HL-60 (cell line): ENCODE measurements at regions not wholly inside any gene's neighbourhood (a gene's known extent, or its start where the extent isn't known, plus 50 kb on each side); places are given as distances from the start of the nearest gene placed in this dataset.

Experiments used
- DNase-seq, 2 experiments: peaks; one replicate each; pipeline ENCODE4 v3.0.0-alpha.2; 2010 to 2020; ENCODE audit warnings: low read depth in 1 of 2, low spot score in 1 of 2
- H3K27ac ChIP-seq: fragments of 250-450 bp; sonication (Bioruptor Pico); replicated peaks from 2 replicates; pipeline ENCODE4 v1.5.1; 2020; ENCODE audit warnings: mild to moderate bottlenecking, moderate library complexity
- H3K27me3 ChIP-seq: fragments of 250-450 bp; sonication (Bioruptor Pico); 2 replicates; pipeline ENCODE4 v1.5.1; 2021; ENCODE audit warnings: mild to moderate bottlenecking, moderate library complexity; ENCODE audit not compliant: insufficient read depth, poor library complexity, severe bottlenecking
- H3K4me3 ChIP-seq: replicated peaks from 2 replicates; pipeline ENCODE4 v1.5.1; 2011; ENCODE audit warnings: mild to moderate bottlenecking, control low read depth, low read length; ENCODE audit not compliant: insufficient read depth
- CTCF ChIP-seq: IDR thresholded peaks from one replicate; pipeline ENCODE4 v1.5.1; 2011; ENCODE audit warnings: low read length, control low read depth, inconsistent platforms; ENCODE audit not compliant: insufficient read depth
- GABPA ChIP-seq: IDR thresholded peaks from 2 replicates; pipeline ENCODE4 v1.6.1; 2012; ENCODE audit warnings: low read depth
- POLR2AphosphoS5 ChIP-seq: IDR thresholded peaks from 2 replicates; pipeline ENCODE4 v1.6.1; 2012; ENCODE audit warnings: low read depth
- REST ChIP-seq: IDR thresholded peaks from 2 replicates; pipeline ENCODE4 v1.6.1; 2012; ENCODE audit warnings: low read depth; ENCODE audit not compliant: insufficient replicate concordance
- SPI1 ChIP-seq: IDR thresholded peaks from 2 replicates; pipeline ENCODE4 v1.6.1; 2012; ENCODE audit warnings: low read depth, mild to moderate bottlenecking, borderline replicate concordance

GRCh38 chr13:44231786-44232516 lies 141.7 kb upstream of the SERP2 start:
- no peak for TF ChIP-seq GABPA
- no peak for TF ChIP-seq REST
- TF ChIP-seq SPI1 = no peak
- no peak for TF ChIP-seq CTCF
- no peak for TF ChIP-seq POLR2AphosphoS5
- Histone ChIP-seq H3K4me3 (no peak overlapping the region), H3K27ac (no peak overlapping the region), H3K27me3 (peaks cover 3% of the 10 kb centered on the region)
- DNase-seq = no peak

GRCh38 chr13:44232774-44233173 lies 140.8 kb upstream of the SERP2 start:
- DNase-seq = no peak
- H3K27me3 ChIP-seq = peaks cover 3% of the 10 kb centered on the region
- no peak overlapping the region for H3K27ac ChIP-seq
- no peak for TF ChIP-seq REST
- TF ChIP-seq POLR2AphosphoS5 = no peak
- TF ChIP-seq CTCF = no peak
- no peak for TF ChIP-seq GABPA
- no peak for TF ChIP-seq SPI1
- H3K4me3 ChIP-seq = no peak overlapping the region

- Histone ChIP-seq H3K27ac (no peak overlapping the region), H3K4me3 (no peak overlapping the region), H3K27me3 (peaks cover 2% of the 10 kb centered on the region)
- TF ChIP-seq POLR2AphosphoS5 (no peak), GABPA (no peak), REST (no peak), CTCF (no peak), SPI1 (no peak)
- no peak for DNase-seq
Measured at GRCh38 chr13:44234566-44234965, 139.1 kb upstream of the SERP2 start.
